ENCODE measurements at regions not wholly inside any gene's neighbourhood (a gene's known extent, or its start where the extent isn't known, plus 50 kb on each side); places are given as distances from the start of the nearest gene placed in this dataset.

DNA sequence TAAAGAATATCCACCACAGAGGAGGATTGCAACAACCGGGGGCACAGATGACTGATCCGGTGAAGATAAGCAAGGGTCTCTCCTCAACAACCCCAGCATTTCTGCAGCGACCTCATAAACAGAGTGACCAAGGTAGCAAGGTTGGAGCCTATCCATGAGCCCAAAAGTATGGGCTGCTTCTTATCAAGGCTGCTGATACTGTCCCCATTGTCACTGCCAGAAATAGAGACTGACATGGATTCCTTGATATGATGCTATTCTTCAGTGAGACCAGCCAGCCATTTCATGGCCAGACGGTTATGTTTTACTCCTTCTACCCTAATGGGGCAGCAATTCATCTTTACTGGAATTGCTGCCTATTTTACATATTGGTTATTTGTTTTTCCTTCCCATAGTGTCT is 61.9 kb upstream of the ARHGAP5 start:
- ChIA-PET POLR2A (no interaction called here), CTCF (no interaction called here)
- TF ChIP-seq, protein P1, sequence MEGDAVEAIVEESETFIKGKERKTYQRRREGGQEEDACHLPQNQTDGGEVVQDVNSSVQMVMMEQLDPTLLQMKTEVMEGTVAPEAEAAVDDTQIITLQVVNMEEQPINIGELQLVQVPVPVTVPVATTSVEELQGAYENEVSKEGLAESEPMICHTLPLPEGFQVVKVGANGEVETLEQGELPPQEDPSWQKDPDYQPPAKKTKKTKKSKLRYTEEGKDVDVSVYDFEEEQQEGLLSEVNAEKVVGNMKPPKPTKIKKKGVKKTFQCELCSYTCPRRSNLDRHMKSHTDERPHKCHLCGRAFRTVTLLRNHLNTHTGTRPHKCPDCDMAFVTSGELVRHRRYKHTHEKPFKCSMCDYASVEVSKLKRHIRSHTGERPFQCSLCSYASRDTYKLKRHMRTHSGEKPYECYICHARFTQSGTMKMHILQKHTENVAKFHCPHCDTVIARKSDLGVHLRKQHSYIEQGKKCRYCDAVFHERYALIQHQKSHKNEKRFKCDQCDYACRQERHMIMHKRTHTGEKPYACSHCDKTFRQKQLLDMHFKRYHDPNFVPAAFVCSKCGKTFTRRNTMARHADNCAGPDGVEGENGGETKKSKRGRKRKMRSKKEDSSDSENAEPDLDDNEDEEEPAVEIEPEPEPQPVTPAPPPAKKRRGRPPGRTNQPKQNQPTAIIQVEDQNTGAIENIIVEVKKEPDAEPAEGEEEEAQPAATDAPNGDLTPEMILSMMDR (IDR thresholded peaks at IDR 0.05; ENCODE audit: insufficient read depth, low read length, missing control alignments) = no peak
- H3K4me3 ChIP-seq (ENCODE audit: low read depth, low read length) = no peak overlapping the region
- no peak for DNase-seq (ENCODE audit: low read depth, low spot score)

DNA sequence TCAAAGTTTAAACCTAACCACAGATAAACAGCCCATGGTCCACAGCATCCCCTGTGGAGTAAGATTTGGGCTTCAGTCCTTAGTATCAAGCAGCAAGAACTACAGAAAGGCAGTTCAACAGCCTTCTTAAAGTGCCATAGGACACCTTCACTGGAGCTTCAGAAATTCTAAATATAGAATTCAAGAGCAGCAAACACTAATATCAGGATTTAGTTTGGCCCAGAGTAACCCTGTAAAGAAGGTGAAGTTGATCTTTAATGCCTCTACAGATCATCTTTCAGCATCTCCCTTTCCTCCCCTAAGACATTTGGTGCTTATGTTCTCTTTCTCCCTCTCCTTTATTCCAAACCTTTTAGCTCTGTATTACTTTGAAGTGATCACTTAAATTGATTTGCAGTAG is 59.5 kb upstream of the ARHGAP5 start:
- DNase-seq (ENCODE audit: low read depth, low spot score) = no peak
- ChIA-PET POLR2A (no interaction called here), CTCF (interaction anchor here (0.7 to 1.2 kb wide), 3 partner anchors 8 to 236 kb away, joined by 3 read pairs; no protein-coding TSS in a partner anchor)
- TF ChIP-seq, protein P1 (IDR thresholded peaks at IDR 0.05; ENCODE audit: insufficient read depth, low read length, missing control alignments) = no peak
- no peak overlapping the region for H3K4me3 ChIP-seq (ENCODE audit: low read depth, low read length)

DNA sequence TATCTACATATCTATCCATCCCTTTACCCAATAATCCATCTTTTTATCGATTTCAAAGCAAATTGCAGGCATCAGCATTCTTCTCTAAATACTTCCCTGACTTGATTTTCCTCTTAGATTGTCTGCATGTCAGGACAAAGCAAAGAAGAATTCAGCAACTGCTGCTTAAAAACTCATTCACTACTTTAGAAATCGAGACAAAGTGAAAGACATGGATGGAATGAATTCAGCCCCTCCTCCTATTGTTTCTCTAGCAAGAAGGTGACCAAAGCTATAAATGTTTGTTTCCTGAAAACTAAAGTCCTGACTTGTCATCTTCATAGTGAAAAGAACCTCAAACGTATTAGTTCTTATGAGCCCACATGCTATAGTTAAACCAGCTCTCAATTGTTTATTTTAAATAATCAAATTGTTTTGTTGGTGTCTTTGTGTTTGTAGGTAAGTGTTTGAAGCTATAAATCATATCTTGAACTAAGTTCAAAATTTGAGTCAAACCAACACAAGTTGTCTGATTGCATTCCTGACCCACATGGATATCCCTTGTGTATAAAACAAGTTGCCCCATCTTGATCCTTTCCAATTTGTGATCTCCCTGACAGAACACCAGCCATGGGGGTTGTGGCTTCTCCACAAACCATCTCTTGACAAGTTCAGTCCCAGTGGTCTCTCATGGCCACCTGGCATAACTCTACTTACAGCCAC is 58.6 kb upstream of the ARHGAP5 start:
- H3K4me3 ChIP-seq (ENCODE audit: low read depth, low read length) = no peak overlapping the region
- DNase-seq (ENCODE audit: low read depth, low spot score) = no peak
- TF ChIP-seq, protein P1 (IDR thresholded peaks at IDR 0.05; ENCODE audit: insufficient read depth, low read length, missing control alignments) = no peak
- POLR2A ChIA-PET = no interaction called here
- CTCF ChIA-PET = interaction anchor here (1.2 kb wide), 1 partner anchor 9 kb away, joined by 3 read pairs; no protein-coding TSS in a partner anchor

DNA sequence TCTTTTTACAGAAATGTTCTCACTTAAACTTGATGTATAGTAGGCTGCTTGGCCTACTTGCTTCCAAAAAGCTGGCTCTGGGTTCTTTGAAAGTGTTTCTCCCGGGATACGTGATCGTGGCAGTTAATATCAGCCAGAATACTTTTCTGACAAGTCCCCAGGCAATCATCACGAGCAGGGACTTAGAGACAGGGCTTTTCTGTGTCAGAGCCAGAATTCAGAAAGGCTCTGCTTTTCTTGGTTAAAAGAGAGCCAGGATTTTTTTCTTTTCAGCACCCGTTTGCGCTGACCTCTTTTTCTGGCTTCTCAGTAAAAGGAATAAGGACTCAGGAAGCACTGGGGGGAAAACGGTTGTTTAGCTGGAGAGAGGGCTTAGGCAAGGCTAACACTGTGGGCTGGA is 57.8 kb upstream of the ARHGAP5 start:
- CTCF ChIA-PET = no interaction called here
- no peak overlapping the region for H3K4me3 ChIP-seq (ENCODE audit: low read depth, low read length)
- TF ChIP-seq, protein P1 (IDR thresholded peaks at IDR 0.05; ENCODE audit: insufficient read depth, low read length, missing control alignments) = no peak
- DNase-seq (ENCODE audit: low read depth, low spot score) = no peak
- POLR2A ChIA-PET = no interaction called here

DNA sequence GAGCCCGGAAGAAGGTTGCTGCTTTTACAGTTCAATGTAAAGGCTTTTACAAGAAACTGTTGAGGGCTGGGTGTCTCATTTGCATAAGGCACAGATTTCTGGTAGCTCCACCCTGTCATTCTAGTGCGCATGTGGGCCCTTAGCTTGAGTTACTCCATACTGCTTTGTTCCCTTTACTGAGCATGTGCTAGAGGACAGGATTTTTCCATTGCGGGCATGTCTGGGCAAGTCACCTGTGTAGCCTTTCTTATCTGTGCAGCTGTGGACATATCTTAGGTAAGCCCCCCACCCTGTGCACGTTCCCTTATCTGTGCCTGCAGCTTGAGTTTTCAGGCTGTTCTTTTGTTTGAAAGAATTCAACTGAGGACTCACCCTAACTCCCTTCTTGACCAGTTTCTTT is 56.2 kb upstream of the ARHGAP5 start:
- no peak for DNase-seq (ENCODE audit: low read depth, low spot score)
- TF ChIP-seq, protein P1 (IDR thresholded peaks at IDR 0.05; ENCODE audit: insufficient read depth, low read length, missing control alignments) = no peak
- H3K4me3 ChIP-seq (ENCODE audit: low read depth, low read length) = no peak overlapping the region
- ChIA-PET CTCF (no interaction called here), POLR2A (no interaction called here)

DNA sequence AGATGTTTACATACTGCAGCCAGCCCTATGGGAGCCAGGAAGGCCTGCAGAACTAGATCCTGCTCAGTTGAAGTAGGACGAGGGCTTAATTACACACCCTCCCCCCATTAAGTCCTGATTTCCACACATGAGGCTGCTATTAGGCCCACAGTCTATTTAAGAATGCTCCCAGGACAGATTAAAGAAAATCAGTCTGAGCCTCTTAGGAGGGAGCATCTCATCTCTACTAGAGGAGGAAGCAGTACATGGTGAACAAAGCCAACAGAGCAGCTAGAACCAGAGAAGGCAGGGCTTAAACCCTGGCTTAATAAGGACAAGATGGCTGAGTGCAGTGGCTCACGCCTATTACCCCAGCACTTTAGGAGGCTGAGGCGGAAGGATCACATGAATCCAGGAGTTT is 55.8 kb upstream of the ARHGAP5 start:
- TF ChIP-seq, protein P1 (IDR thresholded peaks at IDR 0.05; ENCODE audit: insufficient read depth, low read length, missing control alignments) = no peak
- ChIA-PET POLR2A (no interaction called here), CTCF (no interaction called here)

More for the DNA sequence above, 55.8 kb upstream of the ARHGAP5 start:
- no peak overlapping the region for H3K4me3 ChIP-seq (ENCODE audit: low read depth, low read length)
- DNase-seq (ENCODE audit: low read depth, low spot score) = no peak
